GM18505 (cell line): ENCODE measurements at regions not wholly inside any gene's neighbourhood (a gene's known extent, or its start where the extent isn't known, plus 50 kb on each side); places are given as distances from the start of the nearest gene placed in this dataset.

Source experiments
- ATAC-seq: cut with Tn5 transposase; IDR thresholded peaks from one replicate; pipeline ENCODE4 v1.9.1; 2021; ENCODE audit not compliant: unreplicated experiment
- POLR2A ChIP-seq: IDR thresholded peaks from 4 replicates; pipeline ENCODE4 v1.6.1; 2011; ENCODE audit warnings: borderline replicate concordance; ENCODE audit not compliant: insufficient read depth, insufficient read length; ENCODE audit errors: extremely low read depth

GRCh38 chr6:8707369-8707768 is 272.0 kb upstream of the SLC35B3 start:
- no peak for ATAC-seq
- TF ChIP-seq POLR2A: no peak

GRCh38 chr6:8705435-8706020 is 270.2 kb upstream of the SLC35B3 start:
- ATAC-seq: no peak
- no peak for TF ChIP-seq POLR2A

- no peak for TF ChIP-seq POLR2A
- no peak for ATAC-seq
These were observed 267.7 kb upstream of the SLC35B3 start for GRCh38 chr6:8703059-8703458.

GRCh38 chr6:8688821-8689220 is 253.5 kb upstream of the SLC35B3 start:
- ATAC-seq: no peak
- no peak for TF ChIP-seq POLR2A

- TF ChIP-seq POLR2A: no peak
- no peak for ATAC-seq
These were observed 250.7 kb upstream of the SLC35B3 start for GRCh38 chr6:8686077-8686476.

GRCh38 chr6:8683204-8683603 is 247.9 kb upstream of the SLC35B3 start:
- peak; percentile 53 for ATAC-seq
- TF ChIP-seq POLR2A: no peak

- no peak for ATAC-seq
- TF ChIP-seq POLR2A: no peak
These were observed 244.5 kb upstream of the SLC35B3 start for GRCh38 chr6:8679823-8680222.

GRCh38 chr6:8678466-8678865 is 243.1 kb upstream of the SLC35B3 start:
- ATAC-seq: no peak

GRCh38 chr6:8674126-8674525 is 238.8 kb upstream of the SLC35B3 start:
- no peak for ATAC-seq
- no peak for TF ChIP-seq POLR2A

More at GRCh38 chr6:8678466-8678865, 243.1 kb upstream of the SLC35B3 start:
- no peak for TF ChIP-seq POLR2A

GRCh38 chr6:8672882-8673281 is 237.5 kb upstream of the SLC35B3 start:
- TF ChIP-seq POLR2A: no peak
- ATAC-seq: no peak

GRCh38 chr6:8670792-8671191 is 235.4 kb upstream of the SLC35B3 start:
- no peak for ATAC-seq
- no peak for TF ChIP-seq POLR2A

- ATAC-seq: no peak
- TF ChIP-seq POLR2A: no peak
These were observed 229.4 kb upstream of the SLC35B3 start for GRCh38 chr6:8664700-8665099.

GRCh38 chr6:8664070-8664469 is 228.7 kb upstream of the SLC35B3 start:
- no peak for ATAC-seq
- no peak for TF ChIP-seq POLR2A

GRCh38 chr6:8659404-8660189 is 224.3 kb upstream of the SLC35B3 start:
- no peak for ATAC-seq
- no peak for TF ChIP-seq POLR2A
